MV-4-11 (cell line): ENCODE measurements at regions not wholly inside any gene's neighbourhood (a gene's known extent, or its start where the extent isn't known, plus 50 kb on each side); places are given as distances from the start of the nearest gene placed in this dataset.
A peak's percentile ranks its signal among the peaks of the same experiment; 100 is the strongest.

Source experiments
- DNase-seq: peaks from one replicate; lab custom pipeline; 2025; lab: John Stamatoyannopoulos, UW

GRCh38 chr12:24278832-24279231 lies 329.4 kb upstream of the SOX5 start:
- DNase-seq: no peak

- DNase-seq: no peak
Observed at GRCh38 chr12:24270965-24271364, 321.5 kb upstream of the SOX5 start.

- no peak for DNase-seq
Observed at GRCh38 chr12:24270464-24270863, 321.0 kb upstream of the SOX5 start.

GRCh38 chr12:24268663-24269186 lies 319.3 kb upstream of the SOX5 start:
- no peak for DNase-seq

GRCh38 chr12:24266982-24267381 lies 317.5 kb upstream of the SOX5 start:
- DNase-seq: no peak

GRCh38 chr12:24256684-24257083 lies 307.2 kb upstream of the SOX5 start:
- DNase-seq: no peak

- no peak for DNase-seq
Observed at GRCh38 chr12:24255920-24256665, 306.6 kb upstream of the SOX5 start.

GRCh38 chr12:24252602-24253001 lies 303.1 kb upstream of the SOX5 start:
- no peak for DNase-seq

- no peak for DNase-seq
Observed at GRCh38 chr12:24246934-24247333, 297.5 kb upstream of the SOX5 start.

- no peak for DNase-seq
Observed at GRCh38 chr12:24246376-24246775, 296.9 kb upstream of the SOX5 start.

GRCh38 chr12:24244801-24245200 lies 295.3 kb upstream of the SOX5 start:
- DNase-seq: no peak

- no peak for DNase-seq
Observed at GRCh38 chr12:24244231-24244630, 294.8 kb upstream of the SOX5 start.

- no peak for DNase-seq
Observed at GRCh38 chr12:24240707-24241106, 291.2 kb upstream of the SOX5 start.

- no peak for DNase-seq
Observed at GRCh38 chr12:24233519-24234246, 284.2 kb upstream of the SOX5 start.

GRCh38 chr12:24232531-24232930 lies 283.1 kb upstream of the SOX5 start:
- no peak for DNase-seq

- no peak for DNase-seq
Observed at GRCh38 chr12:24231298-24231697, 281.8 kb upstream of the SOX5 start.

- no peak for DNase-seq
Observed at GRCh38 chr12:24230061-24230701, 280.7 kb upstream of the SOX5 start.

- DNase-seq: no peak
Observed at GRCh38 chr12:24229031-24229700, 279.7 kb upstream of the SOX5 start.

- no peak for DNase-seq
Observed at GRCh38 chr12:24228371-24228770, 278.9 kb upstream of the SOX5 start.

- no peak for DNase-seq
Observed at GRCh38 chr12:24227551-24227950, 278.1 kb upstream of the SOX5 start.

GRCh38 chr12:24226745-24227350 lies 277.4 kb upstream of the SOX5 start:
- peak; percentile 7 for DNase-seq

- no peak for DNase-seq
Observed at GRCh38 chr12:24224401-24224800, 274.9 kb upstream of the SOX5 start.
